ENCODE measurements at regions not wholly inside any gene's neighbourhood (a gene's known extent, or its start where the extent isn't known, plus 50 kb on each side); places are given as distances from the start of the nearest gene placed in this dataset.

- no peak for DNase-seq (ENCODE audit: low spot score)
These were observed 53.2 kb upstream of the AMN1 start for GRCh38 chr12:31781894-31782540.

DNA sequence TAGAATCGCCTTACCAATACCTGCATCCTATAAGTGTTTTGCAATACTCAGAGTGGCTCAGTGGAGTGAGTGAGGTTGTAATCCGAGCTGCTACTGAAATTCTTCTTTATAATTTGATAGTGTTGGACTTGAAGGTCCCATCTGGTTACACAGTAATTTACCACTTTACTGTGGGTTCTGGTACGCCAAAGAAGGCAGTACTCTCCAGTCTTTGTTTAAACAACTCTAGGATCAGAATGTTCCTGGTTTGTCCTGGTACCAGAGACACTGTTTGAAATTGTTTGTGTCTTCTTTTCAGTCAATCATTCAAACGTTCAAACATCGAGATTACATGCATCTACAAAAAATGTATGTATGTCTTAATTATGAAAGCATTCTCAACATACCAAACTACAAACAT, 51.3 kb upstream of the AMN1 start:
- no peak for DNase-seq (ENCODE audit: low spot score)

DNA sequence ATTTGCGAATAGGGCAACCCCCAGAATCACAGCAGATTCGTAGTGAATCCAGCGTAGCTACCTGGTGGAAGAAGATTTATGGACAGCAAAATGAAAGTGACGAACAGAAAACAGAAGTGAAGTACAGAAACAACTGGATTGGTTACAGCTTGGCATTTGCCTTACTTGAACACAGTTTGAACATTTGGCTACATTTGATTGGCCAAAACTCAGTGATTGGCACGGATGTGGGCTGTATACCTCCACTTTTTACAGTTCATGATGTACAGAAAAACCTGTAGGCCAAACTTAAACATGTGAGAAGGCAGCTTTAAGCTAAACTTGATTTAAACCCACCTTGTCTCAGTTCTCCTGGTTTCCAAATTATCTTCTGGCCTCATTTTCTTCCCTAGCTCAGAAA, 49.9 kb upstream of the AMN1 start:
- DNase-seq (ENCODE audit: low spot score) = no peak
